OCI-LY7 (cell line): ENCODE measurements at regions not wholly inside any gene's neighbourhood (a gene's known extent, or its start where the extent isn't known, plus 50 kb on each side); places are given as distances from the start of the nearest gene placed in this dataset.

Experiments
- CTCF ChIP-seq: fragments of 200-600 bp; sonication (generic); conservative IDR thresholded peaks from 2 replicates; pipeline ENCODE4 v1.5.1; 2014; ENCODE audit warnings: mild to moderate bottlenecking, antibody characterized with exemption, low read length, moderate library complexity, mixed read lengths
- EZH2phosphoT487 ChIP-seq: fragments of 200-600 bp; sonication (generic); IDR thresholded peaks from 2 replicates; pipeline ENCODE4 v1.6.1; 2018; ENCODE audit warnings: low read depth, borderline replicate concordance, mild to moderate bottlenecking, mixed run types, antibody characterized with exemption, low read length, moderate library complexity, mixed read lengths

- TF ChIP-seq CTCF (no peak), EZH2phosphoT487 (no peak)
Observed at GRCh38 chr22:22813126-22814075, 74.2 kb upstream of the IGLL5 start.
